Spinal cord (tissue), 9 donors: ENCODE measurements at regions not wholly inside any gene's neighbourhood (a gene's known extent, or its start where the extent isn't known, plus 50 kb on each side); places are given as distances from the start of the nearest gene placed in this dataset.

Source experiments
- DNase-seq, 6 donors: peaks; one replicate each; pipeline versions ENCODE4 v3.0.0 to v3.0.0-alpha.2; 2013 to 2015; ENCODE audit warnings: low spot score in 6 of 6, low read depth in 4 of 6
- H3K27ac ChIP-seq: one replicate; pipeline ENCODE4 v1.5.1; 2013; ENCODE audit warnings: low read depth, low read length, control low read depth
- H3K27me3 ChIP-seq: one replicate; pipeline ENCODE4 v1.6.1; 2013; ENCODE audit warnings: low read length; ENCODE audit not compliant: control insufficient read depth, insufficient read depth
- H3K36me3 ChIP-seq: one replicate; pipeline ENCODE4 v1.6.1; 2013; ENCODE audit warnings: low read length; ENCODE audit not compliant: control insufficient read depth, insufficient read depth
- H3K4me1 ChIP-seq: one replicate; pipeline ENCODE4 v1.6.1; 2013; ENCODE audit warnings: low read length; ENCODE audit not compliant: control insufficient read depth, insufficient read depth
- H3K4me3 ChIP-seq: one replicate; pipeline ENCODE4 v1.5.1; 2013; ENCODE audit warnings: low read depth, low read length, control low read depth
- H3K9me3 ChIP-seq: one replicate; pipeline ENCODE4 v1.6.1; 2013; ENCODE audit warnings: low read length; ENCODE audit not compliant: control insufficient read depth, insufficient read depth
- WGBS: methylation state at CpG from one replicate; pipeline ENCODE4 v1.1.5; 2013; ENCODE audit warnings: missing lambda C conversion rate; ENCODE audit not compliant: insufficient coverage; 5-methylcytosine and 5-hydroxymethylcytosine counted together
- donor health status: healthy.

DNA sequence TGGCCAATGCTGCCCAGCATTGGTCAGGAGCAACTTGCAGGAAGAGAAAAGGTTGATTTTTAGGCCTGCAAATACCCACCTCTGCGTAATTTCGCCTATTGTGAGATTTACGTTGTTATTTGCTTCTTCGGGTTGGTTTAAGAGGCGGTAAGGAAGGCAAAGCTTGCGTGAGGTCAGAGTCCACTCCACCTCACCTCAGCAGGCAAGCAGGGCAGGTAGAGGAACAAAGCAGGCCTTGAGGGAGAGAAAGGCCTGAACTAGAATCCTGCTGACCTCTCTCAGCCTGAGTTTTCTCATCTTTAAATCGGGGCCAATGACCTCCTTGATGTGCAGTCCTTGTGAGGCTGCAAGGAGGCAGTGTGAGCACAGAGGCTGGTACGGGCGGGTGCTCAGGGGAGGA, 239.1 kb downstream of the CDC5L start:
- H3K9me3 ChIP-seq, result no peaks in the 10 kb centered on the region
- no peak overlapping the region for H3K4me3 ChIP-seq
- H3K27me3 ChIP-seq, result peaks cover 3% of the 10 kb centered on the region
- no peak for DNase-seq
- 53% methylated on average over 3 of the region's 9 CpGs for whole genome bisulfite sequencing
- no peaks in the 10 kb centered on the region for H3K36me3 ChIP-seq
- no peak overlapping the region for H3K27ac ChIP-seq
- peaks cover 27% of the 10 kb centered on the region for H3K4me1 ChIP-seq

- 56% methylated on average over 11 of the region's 23 CpGs for WGBS
- no peak for DNase-seq
- H3K36me3 ChIP-seq, result no peaks in the 10 kb centered on the region
Observed at GRCh38 chr6:44627091-44627882, 239.8 kb downstream of the CDC5L start.

GRCh38 chr6:44627883-44628271, 240.4 kb downstream of the CDC5L start:
- H3K4me3 ChIP-seq, result no peak overlapping the region
- peaks cover 3% of the 10 kb centered on the region for H3K27me3 ChIP-seq
- DNase-seq, result no peak
- no peak overlapping the region for H3K27ac ChIP-seq
- H3K36me3 ChIP-seq, result no peaks in the 10 kb centered on the region
- WGBS, result 100% methylated on average over 1 of the region's 7 CpGs
- H3K4me1 ChIP-seq, result peaks cover 27% of the 10 kb centered on the region
- H3K9me3 ChIP-seq, result no peaks in the 10 kb centered on the region

More at GRCh38 chr6:44627091-44627882, 239.8 kb downstream of the CDC5L start:
- Histone ChIP-seq H3K9me3 (no peaks in the 10 kb centered on the region), H3K27me3 (peaks cover 3% of the 10 kb centered on the region), H3K4me3 (no peak overlapping the region), H3K4me1 (peaks cover 27% of the 10 kb centered on the region), H3K27ac (no peak overlapping the region)

GRCh38 chr6:44628347-44628746, 240.8 kb downstream of the CDC5L start:
- Histone ChIP-seq H3K4me3 (no peak overlapping the region), H3K27me3 (peaks cover 3% of the 10 kb centered on the region), H3K4me1 (peaks cover 27% of the 10 kb centered on the region), H3K27ac (no peak overlapping the region), H3K9me3 (no peaks in the 10 kb centered on the region), H3K36me3 (no peaks in the 10 kb centered on the region)
- 83% methylated on average over 3 of the region's 3 CpGs for WGBS
- no peak for DNase-seq

DNA sequence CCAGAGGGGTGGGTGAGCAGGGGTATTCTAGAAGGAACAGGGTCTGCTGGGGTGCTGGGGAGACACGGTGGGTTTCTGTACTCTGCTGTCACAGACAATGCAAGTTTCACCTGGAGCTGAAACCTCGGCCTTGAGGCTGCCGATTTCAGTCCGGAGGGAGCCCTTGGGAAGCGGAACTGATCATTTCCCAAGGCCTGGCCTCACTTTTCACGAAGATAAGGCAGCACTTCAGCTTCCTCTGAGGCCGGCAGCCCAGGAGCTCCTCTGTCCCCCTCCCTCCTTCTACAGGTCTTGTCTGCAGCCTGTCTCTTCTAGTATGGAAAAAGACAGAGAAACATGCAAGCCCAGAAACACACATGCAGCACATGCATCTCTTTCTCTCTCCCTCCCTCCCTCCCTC, 242.1 kb downstream of the CDC5L start:
- no peak for DNase-seq
- peaks cover 3% of the 10 kb centered on the region for H3K27me3 ChIP-seq
- peaks cover 31% of the 10 kb centered on the region for H3K4me1 ChIP-seq
- 69% methylated on average over 6 of the region's 7 CpGs for WGBS
- H3K36me3 ChIP-seq, result no peaks in the 10 kb centered on the region
- no peak overlapping the region for H3K27ac ChIP-seq
- no peak overlapping the region for H3K4me3 ChIP-seq
- no peaks in the 10 kb centered on the region for H3K9me3 ChIP-seq

- WGBS, result 0% methylated on average over 1 of the region's 10 CpGs
- H3K36me3 ChIP-seq, result no peaks in the 10 kb centered on the region
- no peak overlapping the region for H3K4me3 ChIP-seq
- peaks cover 28% of the 10 kb centered on the region for H3K4me1 ChIP-seq
- peak in 2 of 6 donors; percentile 56 to 73 for DNase-seq
- peaks cover 3% of the 10 kb centered on the region for H3K27me3 ChIP-seq
- no peaks in the 10 kb centered on the region for H3K9me3 ChIP-seq
- no peak overlapping the region for H3K27ac ChIP-seq
Observed at GRCh38 chr6:44630125-44631028, 242.9 kb downstream of the CDC5L start.

- no peak overlapping the region for H3K4me3 ChIP-seq
- no peaks in the 10 kb centered on the region for H3K9me3 ChIP-seq
- H3K4me1 ChIP-seq, result peaks cover 25% of the 10 kb centered on the region
- H3K27me3 ChIP-seq, result peaks cover 3% of the 10 kb centered on the region
- no peaks in the 10 kb centered on the region for H3K36me3 ChIP-seq
- no peak overlapping the region for H3K27ac ChIP-seq
- DNase-seq, result no peak
- WGBS, result 73% methylated on average over 5 of the region's 6 CpGs
Observed at GRCh38 chr6:44631968-44632367, 244.5 kb downstream of the CDC5L start.

DNA sequence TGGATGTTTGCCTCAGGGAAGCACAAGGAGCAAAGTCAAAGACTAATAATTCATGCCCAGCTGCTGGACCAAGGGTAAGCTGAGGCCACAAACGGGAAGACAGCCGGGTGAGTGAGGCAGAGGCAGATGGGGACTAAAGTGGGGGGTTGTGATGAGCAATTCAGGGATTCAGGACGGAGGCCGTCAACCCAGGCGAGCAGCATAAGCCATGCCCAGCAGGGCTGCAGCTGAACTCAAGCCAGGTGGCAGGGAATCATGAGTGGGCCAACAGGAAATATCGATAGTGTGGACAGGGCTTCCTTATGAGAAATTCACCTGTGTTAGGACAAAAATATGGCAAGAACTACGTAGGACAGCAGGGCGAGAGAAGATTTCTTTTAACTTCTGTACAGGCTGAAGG, 246.8 kb downstream of the CDC5L start:
- no peak overlapping the region for H3K4me3 ChIP-seq
- 75% methylated on average over 6 of the region's 8 CpGs for WGBS
- no peak for DNase-seq
- H3K27me3 ChIP-seq, result peaks cover 3% of the 10 kb centered on the region
- H3K36me3 ChIP-seq, result no peaks in the 10 kb centered on the region
- no peak overlapping the region for H3K27ac ChIP-seq
- H3K4me1 ChIP-seq, result peaks cover 17% of the 10 kb centered on the region
- H3K9me3 ChIP-seq, result peaks cover 3% of the 10 kb centered on the region

GRCh38 chr6:44635486-44635885, 248.0 kb downstream of the CDC5L start:
- Histone ChIP-seq H3K9me3 (peaks cover 3% of the 10 kb centered on the region), H3K27me3 (peaks cover 3% of the 10 kb centered on the region), H3K4me3 (no peak overlapping the region), H3K27ac (no peak overlapping the region), H3K4me1 (peaks cover 8% of the 10 kb centered on the region), H3K36me3 (no peaks in the 10 kb centered on the region)
- WGBS, result 83% methylated on average over 2 of the region's 4 CpGs
- no peak for DNase-seq
